Adrenal gland (tissue), 5 donors: ENCODE measurements at regions not wholly inside any gene's neighbourhood (a gene's known extent, or its start where the extent isn't known, plus 50 kb on each side); places are given as distances from the start of the nearest gene placed in this dataset.

Experiments used
- POLR2A ChIP-seq, 2 donors: fragments of 450-650 bp; IDR thresholded peaks; one replicate each; pipeline ENCODE4 v1.6.1; 2017; ENCODE audit warnings: antibody characterized with exemption in 2 of 2, mild to moderate bottlenecking in 2 of 2, moderate library complexity in 1 of 2
- TF ChIP-seq, protein P1 (sequence below), 6 experiments: fragments of 450-650 bp in 4 of 6; fragments of 200-600 bp in 2 of 6; sonication (generic) in 1 of 6; IDR thresholded peaks; 1 replicate in 5 of 6; 2 replicates in 1 of 6; pipeline versions ENCODE4 v1.5.1 to v1.8.0; 2016 to 2021; ENCODE audit warnings: antibody characterized with exemption in 6 of 6, mild to moderate bottlenecking in 2 of 6, moderate library complexity in 1 of 6
- donor health status: DM: no; HTN: no; CAD: no.

DNA sequence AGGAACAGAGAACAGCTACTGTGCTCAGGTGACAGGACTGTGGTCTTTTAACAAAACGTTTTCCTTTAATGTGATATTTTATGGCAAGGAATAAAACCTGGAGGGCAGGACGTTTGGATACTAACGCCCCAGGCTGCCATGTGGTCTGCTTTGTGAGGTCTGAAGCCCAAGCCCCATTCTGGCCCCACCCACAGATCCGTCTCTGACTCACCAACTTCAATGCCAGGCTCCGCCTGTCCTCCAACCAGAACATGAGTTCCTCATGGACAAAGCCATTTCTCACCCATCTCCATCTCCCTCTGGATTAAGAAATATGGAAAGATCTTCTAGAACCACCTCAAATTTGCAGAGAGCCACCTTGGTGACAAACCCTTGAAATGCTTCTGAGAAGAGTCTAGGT lies 148.8 kb downstream of the CRYBB2 start:
- TF ChIP-seq, protein P1, sequence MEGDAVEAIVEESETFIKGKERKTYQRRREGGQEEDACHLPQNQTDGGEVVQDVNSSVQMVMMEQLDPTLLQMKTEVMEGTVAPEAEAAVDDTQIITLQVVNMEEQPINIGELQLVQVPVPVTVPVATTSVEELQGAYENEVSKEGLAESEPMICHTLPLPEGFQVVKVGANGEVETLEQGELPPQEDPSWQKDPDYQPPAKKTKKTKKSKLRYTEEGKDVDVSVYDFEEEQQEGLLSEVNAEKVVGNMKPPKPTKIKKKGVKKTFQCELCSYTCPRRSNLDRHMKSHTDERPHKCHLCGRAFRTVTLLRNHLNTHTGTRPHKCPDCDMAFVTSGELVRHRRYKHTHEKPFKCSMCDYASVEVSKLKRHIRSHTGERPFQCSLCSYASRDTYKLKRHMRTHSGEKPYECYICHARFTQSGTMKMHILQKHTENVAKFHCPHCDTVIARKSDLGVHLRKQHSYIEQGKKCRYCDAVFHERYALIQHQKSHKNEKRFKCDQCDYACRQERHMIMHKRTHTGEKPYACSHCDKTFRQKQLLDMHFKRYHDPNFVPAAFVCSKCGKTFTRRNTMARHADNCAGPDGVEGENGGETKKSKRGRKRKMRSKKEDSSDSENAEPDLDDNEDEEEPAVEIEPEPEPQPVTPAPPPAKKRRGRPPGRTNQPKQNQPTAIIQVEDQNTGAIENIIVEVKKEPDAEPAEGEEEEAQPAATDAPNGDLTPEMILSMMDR (IDR thresholded peaks at IDR 0.05), result no peak
- TF ChIP-seq POLR2A (IDR thresholded peaks at IDR 0.05), result no peak
